Brain microvascular endothelial cell (primary cell): ENCODE measurements at regions not wholly inside any gene's neighbourhood (a gene's known extent, or its start where the extent isn't known, plus 50 kb on each side); places are given as distances from the start of the nearest gene placed in this dataset.
"Not testable (repeated sequence)": the region's sequence is repeated elsewhere in the genome, so short reads cannot be mapped to it uniquely, and the experiment has no call there.

Experiments
- DNase-seq: peaks from one replicate; pipeline ENCODE4 v3.0.0-alpha.2; 2020
- H3K27ac ChIP-seq: fragments of 250-450 bp; sonication (Bioruptor Pico); 2 replicates; pipeline ENCODE4 v1.5.1; 2020; ENCODE audit warnings: mild to moderate bottlenecking, moderate library complexity
- H3K27me3 ChIP-seq: fragments of 250-450 bp; sonication (Bioruptor Pico); replicated peaks from 2 replicates; pipeline ENCODE4 v1.5.1; 2020; ENCODE audit warnings: mild to moderate bottlenecking
- H3K36me3 ChIP-seq: fragments of 250-450 bp; sonication (Bioruptor Pico); replicated peaks from 2 replicates; pipeline ENCODE4 v1.5.1; 2020; ENCODE audit warnings: mild to moderate bottlenecking
- H3K4me3 ChIP-seq: 2 replicates; pipeline ENCODE4 v1.5.1; 2011; ENCODE audit warnings: low read depth, mild to moderate bottlenecking, control low read depth, low read length, moderate library complexity
- CTCF ChIP-seq: IDR thresholded peaks from 2 replicates; pipeline ENCODE4 v1.5.1; 2011; ENCODE audit warnings: low read depth, mild to moderate bottlenecking, moderate library complexity, low read length, control low read depth, inconsistent platforms; ENCODE audit errors: missing control alignments
- in situ Hi-C: cut with HindIII; loops from 2 replicates; pipeline ENCODE4 v1.10.0; 2017; ENCODE audit warnings: low sequenced_read_pairs, low pct_ligation_motif_present

GRCh38 chr11:36744375-36745168, 146.5 kb upstream of the RAG2 start:
- H3K36me3 ChIP-seq = no peaks in the 10 kb centered on the region
- DNase-seq = peak; percentile 72
- TF ChIP-seq CTCF = peak; percentile 92

GRCh38 chr11:36743039-36743438, 145.0 kb upstream of the RAG2 start:
- in situ Hi-C loops = no loop called here
- H3K36me3 ChIP-seq = no peaks in the 10 kb centered on the region
- H3K27me3 ChIP-seq = no peaks in the 10 kb centered on the region
- DNase-seq = no peak
- no peak for TF ChIP-seq CTCF
- H3K4me3 ChIP-seq = no peak overlapping the region
- no peak overlapping the region for H3K27ac ChIP-seq

More at GRCh38 chr11:36744375-36745168, 146.5 kb upstream of the RAG2 start:
- Histone ChIP-seq H3K27ac (no peak overlapping the region), H3K27me3 (no peaks in the 10 kb centered on the region), H3K4me3 (no peak overlapping the region)
- in situ Hi-C loops = no loop called here

GRCh38 chr11:36741515-36741914, 143.5 kb upstream of the RAG2 start:
- in situ Hi-C loops = no loop called here
- Histone ChIP-seq H3K4me3 (no peak overlapping the region), H3K36me3 (no peaks in the 10 kb centered on the region), H3K27ac (no peak overlapping the region), H3K27me3 (no peaks in the 10 kb centered on the region)
- no peak for TF ChIP-seq CTCF
- DNase-seq = no peak

- in situ Hi-C loops = no loop called here
- TF ChIP-seq CTCF = no peak
- H3K27me3 ChIP-seq = no peaks in the 10 kb centered on the region
Measured at GRCh38 chr11:36738292-36738861, 140.3 kb upstream of the RAG2 start.

GRCh38 chr11:36736103-36736502, 138.1 kb upstream of the RAG2 start:
- H3K27me3 ChIP-seq = no peaks in the 10 kb centered on the region
- H3K4me3 ChIP-seq = no peak overlapping the region
- H3K27ac ChIP-seq = no peak overlapping the region
- in situ Hi-C loops = no loop called here
- no peaks in the 10 kb centered on the region for H3K36me3 ChIP-seq
- no peak for DNase-seq
- no peak for TF ChIP-seq CTCF

More at GRCh38 chr11:36738292-36738861, 140.3 kb upstream of the RAG2 start:
- H3K36me3 ChIP-seq = no peaks in the 10 kb centered on the region
- H3K4me3 ChIP-seq = no peak overlapping the region
- no peak for DNase-seq
- no peak overlapping the region for H3K27ac ChIP-seq

GRCh38 chr11:36733721-36734120, 135.7 kb upstream of the RAG2 start:
- H3K27me3 ChIP-seq, H3K27ac ChIP-seq, H3K36me3 ChIP-seq, DNase-seq, in situ Hi-C loops, H3K4me3 ChIP-seq: not testable (repeated sequence)
